CD1c-positive myeloid dendritic cell (primary cell): ENCODE measurements at regions not wholly inside any gene's neighbourhood (a gene's known extent, or its start where the extent isn't known, plus 50 kb on each side); places are given as distances from the start of the nearest gene placed in this dataset.

Experiments used
- DNase-seq: peaks from one replicate; pipeline ENCODE4 v3.0.0-alpha.2; 2016; ENCODE audit errors: extremely low spot score

- DNase-seq, result no peak
Measured at GRCh38 chr5:128591598-128592455, 53.8 kb upstream of the FBN2 start.

DNA sequence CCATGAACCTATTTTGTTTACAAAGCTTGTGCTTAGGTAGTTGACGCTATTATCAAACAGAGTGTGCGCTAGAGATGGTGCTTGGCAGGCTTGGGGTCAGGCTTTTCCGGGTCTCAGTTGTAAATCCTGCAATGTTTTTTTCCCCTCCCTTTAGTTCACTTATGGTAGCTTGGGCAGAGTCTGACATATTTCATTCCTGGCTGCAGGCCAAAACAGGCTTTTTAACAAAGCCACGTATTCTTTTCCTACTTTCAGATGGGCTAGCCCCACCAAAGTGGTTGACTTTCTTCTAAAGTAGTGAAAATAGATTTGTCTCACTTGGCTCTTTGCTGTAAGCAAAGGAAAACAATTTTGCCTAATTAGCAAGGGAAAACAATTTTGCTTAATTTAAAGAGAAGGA, 58.0 kb upstream of the FBN2 start:
- no peak for DNase-seq

DNA sequence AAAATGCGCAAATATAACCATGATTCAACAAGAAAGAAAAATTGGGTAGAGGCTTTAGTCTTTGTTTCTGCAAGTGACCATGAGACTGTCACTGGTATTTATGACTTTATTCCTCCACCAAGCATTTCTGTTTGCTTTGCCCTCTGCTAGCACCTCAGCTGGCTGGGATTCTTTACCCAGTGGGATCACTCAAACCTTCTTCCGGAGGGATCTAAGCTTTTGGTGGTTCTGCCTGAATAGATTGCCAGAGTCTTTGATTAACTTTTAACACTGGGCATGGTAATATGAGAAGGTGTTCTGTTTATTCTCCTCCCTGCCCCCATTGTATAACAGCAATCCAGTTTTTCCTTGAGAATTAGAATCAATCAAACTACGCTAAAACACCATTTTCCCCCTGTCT, 59.1 kb upstream of the FBN2 start:
- no peak for DNase-seq

GRCh38 chr5:128613128-128613527, 75.1 kb upstream of the FBN2 start:
- no peak for DNase-seq

- no peak for DNase-seq
Measured at GRCh38 chr5:128613766-128614165, 75.7 kb upstream of the FBN2 start.

- no peak for DNase-seq
Measured at GRCh38 chr5:128615578-128615977, 77.5 kb upstream of the FBN2 start.

DNA sequence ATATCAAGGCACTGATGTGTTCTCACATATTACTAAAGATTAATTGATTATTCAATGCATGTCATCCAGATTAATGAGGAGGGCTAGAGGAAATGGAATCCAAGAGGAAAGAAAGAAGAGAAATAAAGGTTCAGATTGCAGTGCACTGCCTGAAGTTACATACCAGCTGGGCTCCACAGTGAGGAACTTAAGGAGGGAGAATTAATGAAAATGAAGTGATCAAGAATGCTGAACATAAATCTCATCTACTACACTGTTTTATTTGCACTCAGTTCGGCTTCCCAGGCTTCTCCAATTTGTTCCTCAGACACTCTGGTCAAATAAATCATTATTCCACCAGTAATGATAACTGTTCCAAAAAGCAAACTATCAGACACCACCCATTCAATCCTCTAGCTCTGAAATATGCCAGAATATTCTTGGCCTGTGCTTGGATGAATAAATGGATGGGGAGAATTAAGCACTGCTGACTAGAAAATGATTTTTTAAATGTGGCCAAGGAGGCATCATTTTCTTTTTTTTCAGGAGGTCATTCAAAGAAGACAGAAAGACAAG, 88.6 kb upstream of the FBN2 start:
- DNase-seq, result no peak

- no peak for DNase-seq
Measured at GRCh38 chr5:128627939-128628338, 89.9 kb upstream of the FBN2 start.

DNA sequence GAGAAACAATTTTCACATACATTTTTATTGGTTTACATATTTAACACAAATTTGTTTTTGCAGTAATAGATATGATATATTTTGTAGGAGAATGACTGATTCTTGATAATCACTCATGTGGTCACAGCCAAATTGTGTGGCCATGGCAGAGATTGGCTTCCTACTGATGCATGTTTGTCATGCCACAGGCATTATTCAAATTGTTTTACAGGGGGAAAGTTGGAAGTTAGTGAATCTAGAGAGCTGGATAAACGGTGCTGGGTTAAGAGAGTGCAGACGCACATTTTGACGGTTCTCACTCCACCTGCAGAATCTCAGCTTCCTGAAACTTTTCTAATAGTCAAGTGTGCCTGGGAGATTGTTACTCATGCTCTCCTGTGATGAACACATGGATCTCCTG, 91.1 kb upstream of the FBN2 start:
- no peak for DNase-seq

GRCh38 chr5:128630121-128630520, 92.1 kb upstream of the FBN2 start:
- no peak for DNase-seq

- no peak for DNase-seq
Measured at GRCh38 chr5:128631771-128632170, 93.7 kb upstream of the FBN2 start.

- DNase-seq, result no peak
Measured at GRCh38 chr5:128632264-128632663, 94.2 kb upstream of the FBN2 start.

DNA sequence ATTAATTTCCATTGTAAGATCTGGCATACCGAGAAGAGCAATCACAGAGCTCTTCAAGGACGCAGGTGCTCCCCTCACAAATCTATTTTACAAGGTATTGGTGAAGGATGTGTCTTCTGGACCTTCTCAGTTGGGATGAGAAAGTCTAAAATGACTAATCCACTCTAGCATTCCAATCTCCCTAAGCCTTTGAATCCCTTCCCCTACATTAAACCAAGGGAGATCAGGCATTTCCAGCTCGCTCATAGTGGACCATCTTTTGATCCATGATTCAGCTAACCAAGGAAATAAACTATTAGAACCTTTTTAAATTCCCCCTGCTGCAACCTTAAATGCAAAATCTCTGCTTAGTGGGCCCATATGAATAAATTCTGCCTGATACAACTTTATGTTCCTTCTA, 95.9 kb upstream of the FBN2 start:
- DNase-seq, result no peak

DNA sequence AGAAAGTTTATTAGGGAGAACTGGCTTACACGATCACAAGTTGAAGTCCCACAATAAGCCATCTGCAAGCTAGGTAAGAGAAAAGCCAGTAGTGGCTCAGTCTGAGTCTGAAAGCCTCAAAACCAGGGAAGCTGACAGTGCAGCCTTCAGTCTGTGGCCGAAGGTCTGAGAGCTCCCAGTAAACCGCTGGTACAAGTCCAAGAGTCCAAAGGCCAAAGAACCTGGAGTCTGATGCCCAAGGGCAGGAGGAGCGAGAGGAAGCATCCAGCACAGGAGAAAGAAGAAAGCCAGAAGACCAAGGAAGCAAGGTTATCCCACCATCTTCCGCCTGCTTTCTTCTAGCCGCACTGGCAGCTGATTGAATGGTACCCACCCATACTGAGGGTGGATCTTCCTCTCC, 97.3 kb upstream of the FBN2 start:
- DNase-seq, result no peak

- no peak for DNase-seq
Measured at GRCh38 chr5:128636361-128636760, 98.3 kb upstream of the FBN2 start.

DNA sequence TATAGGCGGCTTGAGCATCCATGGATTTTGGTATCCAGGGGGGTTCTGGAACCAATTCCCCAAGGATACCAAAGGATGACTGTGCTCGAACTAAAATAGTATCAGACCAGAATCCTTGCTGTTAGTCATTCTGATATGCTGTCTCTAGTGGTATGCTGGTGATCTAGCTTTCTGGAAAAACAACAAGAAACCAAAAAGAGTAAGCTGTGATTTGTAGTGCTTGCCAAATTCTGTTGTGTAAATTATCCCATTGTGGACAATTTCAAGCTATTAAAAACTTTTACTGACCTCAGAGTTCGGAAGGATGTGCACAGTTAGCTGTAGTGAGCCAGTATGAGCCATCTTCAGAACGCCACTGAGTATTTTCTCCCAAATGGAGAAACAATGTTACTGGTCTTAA, 99.0 kb upstream of the FBN2 start:
- no peak for DNase-seq

GRCh38 chr5:128641861-128642260, 103.8 kb upstream of the FBN2 start:
- no peak for DNase-seq

DNA sequence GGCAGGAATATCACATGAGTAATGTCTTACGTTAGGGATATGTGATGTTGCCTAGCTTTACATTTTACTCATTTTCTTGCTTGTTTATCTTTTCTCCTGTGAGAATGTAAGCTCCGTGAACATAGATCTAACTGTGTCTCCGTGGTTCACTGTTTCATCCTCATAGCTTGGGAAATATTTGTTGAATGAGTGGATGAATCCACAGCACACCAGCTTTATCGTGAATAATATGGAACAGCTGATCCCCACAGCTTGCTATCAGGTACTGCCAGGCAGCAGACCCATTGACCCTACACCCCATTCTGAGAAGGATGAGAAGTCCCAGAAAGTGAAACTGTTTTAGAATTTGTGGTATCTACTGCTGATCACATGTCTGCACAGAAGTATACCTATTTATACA, 106.8 kb upstream of the FBN2 start:
- DNase-seq, result no peak

DNA sequence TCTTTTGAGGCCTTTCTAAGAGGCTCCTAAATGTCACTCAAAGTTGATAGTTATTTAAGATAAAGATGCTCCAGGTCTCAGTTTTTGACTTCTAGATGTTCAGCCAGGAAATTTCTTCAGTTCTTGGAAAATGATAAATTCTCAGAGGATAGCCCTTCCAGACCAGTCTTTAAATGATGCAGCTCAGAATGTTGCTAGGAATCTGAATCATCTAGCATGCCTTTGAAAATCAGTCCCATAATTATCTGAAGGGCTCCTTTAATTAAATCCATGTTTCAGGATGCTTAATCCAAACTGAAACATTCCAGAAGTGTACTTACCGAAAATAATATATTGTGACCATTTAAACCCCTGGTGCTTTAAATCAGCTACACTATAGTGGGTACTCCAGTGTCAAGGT, 107.5 kb upstream of the FBN2 start:
- DNase-seq, result no peak

- no peak for DNase-seq
Measured at GRCh38 chr5:128646176-128646575, 108.1 kb upstream of the FBN2 start.

DNA sequence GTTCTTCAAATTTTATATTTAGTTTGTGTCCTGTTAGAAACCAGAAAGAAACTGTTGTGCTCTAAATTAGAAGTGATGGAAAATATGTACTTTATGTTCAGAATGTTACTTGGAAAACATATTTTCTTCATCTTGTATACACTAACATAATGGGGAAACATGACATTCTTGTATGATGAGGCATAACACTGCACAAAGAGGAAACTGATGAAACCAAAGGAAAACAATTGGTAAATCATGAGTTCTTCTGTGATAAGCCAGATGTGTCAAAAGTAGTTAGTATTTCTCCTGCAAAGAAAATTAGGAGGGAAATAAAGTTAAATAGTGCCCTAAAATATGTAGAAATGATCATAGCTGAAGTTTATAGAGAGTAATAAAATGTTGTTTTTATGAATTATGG, 111.1 kb upstream of the FBN2 start:
- DNase-seq, result no peak

DNA sequence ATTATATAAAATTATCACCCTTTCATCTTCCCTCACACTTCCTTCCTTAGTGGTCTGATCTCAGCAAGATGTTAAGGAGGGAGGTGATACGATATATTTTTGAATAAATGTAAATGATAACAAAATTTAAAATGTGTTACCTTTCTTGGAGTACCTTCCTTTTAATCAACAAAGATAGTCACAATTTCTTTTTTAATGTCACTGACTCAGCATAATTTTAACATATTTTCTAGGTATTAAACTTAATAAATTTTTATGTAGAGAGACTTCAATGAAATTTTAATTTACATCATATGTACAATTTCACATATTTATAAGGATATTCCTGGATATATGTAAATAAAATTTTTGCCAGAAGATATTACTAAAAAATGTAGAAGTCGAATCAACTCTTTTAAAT, 125.0 kb upstream of the FBN2 start:
- DNase-seq, result no peak

DNA sequence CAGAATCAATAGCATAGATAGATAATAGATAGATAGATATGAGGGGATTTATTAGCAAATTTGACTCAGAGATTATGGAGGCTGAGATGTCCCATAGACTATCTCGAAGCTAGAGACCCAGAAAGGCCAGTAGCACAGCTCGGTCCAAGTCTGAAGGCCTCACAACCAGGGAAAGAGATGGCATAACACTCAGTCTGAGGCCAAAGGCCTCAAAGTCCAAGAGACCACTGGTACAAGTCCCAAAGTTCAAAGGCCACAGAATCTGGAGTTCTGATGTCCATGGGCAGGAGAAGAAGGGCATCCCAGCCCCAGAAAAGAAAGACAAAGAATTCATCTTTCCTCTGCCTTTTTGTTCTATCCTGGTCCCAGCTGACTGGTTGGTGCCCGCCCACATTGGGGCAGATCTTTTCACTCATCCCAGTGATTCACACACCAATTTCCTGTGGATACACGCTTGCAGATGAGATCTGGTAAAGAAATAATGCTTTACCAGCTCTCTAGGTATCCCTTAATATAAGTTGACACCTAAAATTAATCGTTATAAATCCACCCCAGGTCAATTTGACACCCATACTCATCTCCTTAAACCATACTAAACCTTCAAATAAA, 127.8 kb upstream of the FBN2 start:
- no peak for DNase-seq
